GM12873 (cell line): ENCODE measurements at regions not wholly inside any gene's neighbourhood (a gene's known extent, or its start where the extent isn't known, plus 50 kb on each side); places are given as distances from the start of the nearest gene placed in this dataset.

Experiments
- CTCF ChIP-seq: IDR thresholded peaks from 2 replicates; pipeline ENCODE4 v1.5.1; 2012; ENCODE audit warnings: low read depth, mild to moderate bottlenecking, moderate library complexity, low read length, control low read depth; ENCODE audit not compliant: insufficient read depth; ENCODE audit errors: missing control alignments

DNA sequence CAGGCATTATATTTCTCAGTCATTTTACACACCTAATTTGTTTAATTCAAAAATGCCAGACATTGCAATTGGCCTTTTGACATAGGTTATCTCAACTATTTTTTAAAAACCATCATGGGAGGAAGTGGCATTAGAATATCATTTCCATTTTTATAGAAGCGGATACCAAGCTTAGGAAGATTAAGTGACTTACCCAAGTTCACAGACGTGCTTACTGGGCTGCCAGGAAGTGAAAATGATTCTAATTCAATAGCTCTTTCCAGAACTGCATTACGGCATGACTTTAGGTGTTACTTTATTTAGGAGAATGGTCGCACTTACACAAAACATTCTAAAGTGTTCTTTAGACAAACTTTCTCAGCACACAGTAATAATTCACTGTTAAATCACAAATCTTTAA lies 231.9 kb downstream of the KLF12 start:
- no peak for TF ChIP-seq CTCF

DNA sequence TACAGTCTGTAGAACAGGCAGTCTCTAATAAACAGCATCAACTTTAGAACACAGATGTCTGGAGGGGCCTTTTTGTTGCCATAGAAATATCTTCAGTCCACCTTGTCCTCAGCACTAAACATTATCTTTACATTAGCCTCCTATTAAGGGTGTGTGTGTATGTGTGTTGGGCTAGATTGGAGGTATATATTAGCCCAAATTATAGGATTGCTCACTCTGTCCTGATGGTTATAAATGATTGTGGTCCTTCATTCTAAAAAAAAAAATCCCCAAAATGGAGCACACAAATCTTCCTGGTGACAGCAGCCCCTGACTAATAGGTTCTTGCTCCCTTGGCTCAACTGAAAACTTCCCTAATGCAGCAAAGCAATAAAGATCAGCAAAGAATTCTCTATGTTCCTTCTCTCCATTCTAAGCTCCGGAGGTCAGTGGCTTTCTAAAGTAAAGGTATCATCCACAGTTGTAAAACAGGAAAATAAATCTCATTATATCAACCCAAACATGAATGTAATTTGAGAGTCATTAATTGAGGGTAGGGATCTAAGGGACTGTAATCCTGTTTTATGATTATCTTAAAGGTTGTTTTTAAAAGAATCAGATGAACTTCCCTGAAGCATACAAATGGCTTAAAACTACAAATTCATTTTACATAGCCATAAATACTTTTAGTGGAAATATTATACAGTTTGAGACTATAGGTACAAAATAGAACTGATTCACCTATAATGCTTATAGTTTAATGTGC lies 232.7 kb downstream of the KLF12 start:
- TF ChIP-seq CTCF = no peak

GRCh38 chr13:73900591-73900990 lies 233.6 kb downstream of the KLF12 start:
- TF ChIP-seq CTCF = no peak

- TF ChIP-seq CTCF = no peak
Measured at GRCh38 chr13:73898899-73899298, 235.3 kb downstream of the KLF12 start.

DNA sequence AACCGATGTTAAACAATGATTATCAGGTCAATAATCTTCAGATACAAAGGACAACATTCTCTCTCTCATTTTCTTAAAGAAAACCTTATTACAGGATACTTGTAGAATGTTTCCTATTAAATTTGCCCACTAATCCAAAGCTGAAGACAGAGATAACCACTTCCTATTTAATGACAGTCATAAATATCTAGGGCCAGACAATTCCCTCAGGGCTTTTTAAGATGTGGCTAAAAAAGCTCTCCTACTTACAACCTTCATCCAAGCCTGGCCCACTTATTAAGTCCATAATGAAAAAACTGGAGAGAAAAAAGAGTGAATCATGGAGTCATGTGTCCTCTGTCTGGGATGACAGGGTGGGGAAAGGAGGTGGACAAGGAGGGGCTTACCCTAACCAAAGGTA lies 235.9 kb downstream of the KLF12 start:
- no peak for TF ChIP-seq CTCF

GRCh38 chr13:73894995-73895571 lies 239.1 kb downstream of the KLF12 start:
- no peak for TF ChIP-seq CTCF

DNA sequence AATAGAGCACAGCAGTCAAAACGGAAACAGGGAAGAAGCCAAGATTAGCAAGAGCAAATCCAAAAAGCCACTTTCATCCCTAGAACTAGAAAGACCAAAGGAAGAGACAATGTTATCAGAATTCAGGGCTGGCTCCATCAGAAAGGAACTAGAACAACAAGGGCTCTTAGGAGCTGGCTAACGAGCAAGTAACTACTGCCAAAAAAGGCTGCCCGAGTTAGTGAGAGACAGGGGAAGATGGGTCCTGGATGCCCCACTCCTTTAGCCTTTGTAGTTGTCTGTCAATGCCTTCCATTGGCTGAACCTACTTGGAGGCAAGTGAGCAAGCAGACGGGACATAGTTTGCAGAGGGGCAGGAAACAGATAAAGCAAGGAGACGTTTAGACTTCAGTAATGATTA lies 240.4 kb downstream of the KLF12 start:
- TF ChIP-seq CTCF = no peak
